ENCODE measurements at regions not wholly inside any gene's neighbourhood (a gene's known extent, or its start where the extent isn't known, plus 50 kb on each side); places are given as distances from the start of the nearest gene placed in this dataset.
"Not testable (repeated sequence)": the region's sequence is repeated elsewhere in the genome, so short reads cannot be mapped to it uniquely, and the experiment has no call there.

DNA sequence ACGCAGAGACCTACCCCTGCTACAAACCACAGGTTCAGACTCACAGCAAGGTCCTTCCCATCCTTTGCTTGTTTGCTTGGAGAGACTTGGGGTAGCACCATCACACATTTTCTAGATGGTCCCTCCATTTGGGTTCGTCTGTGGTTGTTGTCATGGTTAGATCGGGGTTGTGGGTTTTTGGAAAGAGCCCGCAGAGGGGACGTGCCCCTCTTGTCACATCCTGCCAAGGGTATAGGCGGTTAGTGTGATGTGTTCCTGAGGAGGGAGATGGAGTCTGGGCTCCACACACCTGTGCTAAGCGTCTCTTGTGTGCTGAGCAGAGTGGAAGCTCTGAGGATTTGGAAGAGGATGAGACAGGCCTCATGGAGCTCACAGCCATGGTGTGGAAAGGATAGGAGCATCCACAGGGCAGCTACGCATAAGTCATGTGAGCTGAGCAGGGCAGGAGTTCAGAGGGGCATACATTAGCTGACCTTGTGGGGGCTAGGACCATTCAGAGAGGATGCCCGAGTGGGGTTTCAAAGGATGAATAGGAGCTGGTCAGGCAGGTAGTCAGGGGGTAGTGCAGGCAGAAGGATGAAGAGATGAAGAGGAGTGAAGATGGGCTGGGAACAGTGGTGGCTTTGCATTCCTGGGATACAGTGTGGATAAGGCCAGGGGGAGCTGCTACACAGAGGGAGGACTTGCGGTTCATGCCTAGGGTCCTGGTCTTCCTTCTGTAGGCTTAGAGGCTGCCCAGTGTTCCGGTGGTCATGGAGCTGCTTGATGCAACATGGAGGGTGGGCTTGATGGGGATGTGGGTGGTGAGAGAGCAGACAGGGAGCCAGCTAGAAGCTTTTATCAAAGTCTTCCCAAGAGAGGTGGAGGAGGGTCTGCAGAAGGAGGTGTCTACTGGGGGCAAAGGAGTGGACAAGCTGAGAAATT, 62.9 kb downstream of the ACKR3 start:
- no peak for DNase-seq

DNA sequence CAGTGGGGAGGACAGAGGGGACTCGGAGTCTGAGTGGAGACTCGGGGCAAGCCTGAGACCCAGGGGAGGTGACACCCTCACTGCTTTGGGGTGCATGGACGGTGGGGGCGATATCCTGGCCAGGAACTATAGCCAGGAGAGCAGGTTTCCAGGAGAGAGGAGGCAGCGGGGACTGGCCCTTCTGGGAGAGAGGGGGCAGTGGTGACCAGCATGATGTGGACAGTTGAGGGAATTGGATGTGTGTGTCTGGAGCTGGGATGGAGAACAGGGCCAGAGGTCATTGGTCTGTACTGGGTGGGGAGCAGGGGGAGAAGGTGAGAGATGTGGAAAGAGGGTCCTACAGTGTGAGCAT, 63.6 kb downstream of the ACKR3 start:
- no peak for DNase-seq

DNA sequence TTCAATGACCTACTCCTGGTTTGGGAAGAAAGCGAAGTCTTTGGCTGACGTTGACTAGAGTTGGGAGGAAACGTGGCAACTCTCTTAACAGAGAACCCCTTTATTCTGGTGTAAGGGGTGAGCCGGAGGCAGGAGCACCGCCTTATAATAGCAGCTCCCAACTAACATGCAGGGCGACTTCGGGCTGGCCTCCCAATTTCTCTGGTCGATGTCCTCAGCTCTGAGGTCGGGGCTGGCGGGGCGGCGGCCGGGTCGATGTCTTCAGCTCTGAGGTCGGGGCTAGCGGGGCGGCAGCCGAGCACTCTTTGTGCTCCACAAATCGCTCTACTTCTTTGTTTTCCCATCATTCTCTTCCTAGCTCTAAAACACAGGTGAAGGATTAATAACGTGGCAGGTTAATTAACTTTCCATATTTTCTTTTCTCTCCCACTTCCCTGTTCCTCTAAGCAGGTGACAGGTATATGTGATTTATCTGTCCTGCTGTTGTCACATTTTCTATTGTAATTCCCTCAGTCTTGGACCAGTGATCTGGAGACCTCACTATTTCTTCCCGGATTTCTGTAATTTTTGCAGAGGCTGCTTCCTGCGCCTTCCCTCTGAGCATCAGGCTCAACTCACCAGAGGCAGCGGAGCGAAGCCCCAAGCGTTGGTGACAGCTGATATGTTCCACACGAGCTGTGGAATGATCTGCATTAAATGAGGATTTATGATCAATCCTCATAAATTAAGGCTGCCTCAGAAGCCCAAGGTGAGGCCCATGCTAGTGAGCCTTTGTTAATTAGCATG, 64.3 kb downstream of the ACKR3 start:
- DNase-seq = peak; percentile 80

DNA sequence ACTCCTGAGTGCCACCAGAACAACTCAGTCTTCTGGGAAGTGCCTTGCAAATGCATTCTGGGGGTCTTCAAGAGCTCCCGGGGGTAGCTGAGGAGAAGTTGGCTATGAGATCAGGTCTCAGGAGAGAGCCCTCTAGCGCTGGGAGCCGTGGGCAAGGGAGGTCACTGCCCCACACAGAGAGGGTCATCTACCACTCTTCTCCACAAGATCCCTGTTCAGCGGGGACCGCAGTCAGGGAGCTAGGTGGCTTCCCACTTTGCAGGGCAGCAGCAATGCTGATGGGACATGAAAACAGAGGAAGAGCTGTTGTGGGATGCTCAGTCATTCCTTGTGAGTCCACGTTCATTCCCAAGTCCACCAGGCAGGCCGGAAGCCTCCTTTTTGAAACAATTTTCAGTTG, 66.6 kb downstream of the ACKR3 start:
- no peak for DNase-seq

DNA sequence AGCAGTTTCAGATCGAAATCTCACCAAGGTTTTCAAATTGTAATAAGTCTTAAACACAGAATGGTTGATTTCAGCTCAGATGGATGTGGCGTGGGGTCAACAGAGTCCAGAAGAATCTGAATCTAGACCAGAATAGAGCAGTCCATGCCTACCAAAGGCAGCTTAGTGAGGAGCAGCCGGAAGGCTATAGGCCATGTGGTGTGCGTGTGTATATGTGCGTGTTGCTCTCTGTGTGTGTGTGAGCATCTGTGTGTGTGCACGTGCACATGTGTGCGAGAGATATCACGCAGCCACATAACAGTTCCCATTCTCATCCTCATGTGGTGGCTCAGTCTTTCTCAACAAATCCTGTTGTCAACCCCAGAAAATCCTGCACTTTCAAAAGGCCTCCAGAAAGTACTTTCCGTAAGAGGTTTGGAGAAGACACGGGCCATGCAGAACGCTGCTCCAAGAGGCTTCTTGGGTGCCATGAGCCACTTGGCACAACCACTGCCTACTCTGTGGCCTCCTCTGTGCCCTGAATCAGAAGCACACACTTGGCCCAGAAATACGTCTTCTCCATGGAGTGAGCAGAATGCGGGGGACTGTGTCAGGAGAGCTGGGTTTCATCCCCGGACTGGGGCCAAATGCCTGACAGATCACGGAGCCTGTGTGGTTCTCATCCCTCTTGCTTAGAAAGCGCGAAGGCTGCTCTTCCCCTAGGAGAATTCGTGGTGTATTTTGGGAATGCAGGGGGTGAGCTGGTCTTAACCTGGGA, 67.3 kb downstream of the ACKR3 start:
- DNase-seq = no peak

DNA sequence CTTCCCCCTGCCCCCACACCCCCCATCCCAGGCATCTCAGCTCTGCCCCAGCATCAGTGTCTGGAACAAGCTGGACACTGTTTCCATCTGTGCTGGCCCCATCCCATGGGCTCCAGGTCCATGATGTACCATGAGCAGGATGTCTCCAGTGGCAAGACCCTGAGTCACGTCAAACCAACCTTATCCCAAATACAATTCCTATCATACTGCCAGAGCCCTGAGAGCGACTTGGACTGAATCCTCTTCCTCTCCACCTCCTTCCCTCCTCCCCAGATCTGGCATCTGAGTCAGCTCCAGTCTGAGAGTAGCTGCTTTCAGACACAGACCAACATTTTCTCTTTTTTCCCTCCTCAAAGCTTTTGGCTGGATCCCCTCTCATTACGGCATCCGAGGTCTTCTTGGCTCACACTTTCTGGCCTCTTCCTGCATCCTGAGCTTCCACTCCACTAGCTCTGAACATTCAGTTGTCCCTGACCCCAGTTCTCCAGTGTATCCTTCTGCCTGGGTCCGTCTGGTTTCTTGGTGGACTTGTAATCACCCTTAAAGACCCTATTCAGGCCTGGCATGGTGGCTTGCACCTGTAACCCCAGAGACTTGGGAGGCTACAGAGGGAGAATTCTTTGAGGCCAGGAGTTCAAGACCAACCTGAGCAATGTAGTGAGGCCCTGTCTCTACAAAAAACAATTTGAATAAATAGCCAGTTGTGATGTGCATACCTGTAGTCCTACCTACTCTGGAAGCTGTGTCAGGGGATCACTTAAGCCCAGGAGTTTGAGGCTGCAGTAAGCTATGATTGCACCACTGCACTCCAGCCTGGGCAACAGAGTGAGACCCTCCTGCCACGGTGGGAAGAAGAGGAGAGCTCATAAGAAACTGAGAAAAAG, 68.3 kb downstream of the ACKR3 start:
- no peak for DNase-seq

DNA sequence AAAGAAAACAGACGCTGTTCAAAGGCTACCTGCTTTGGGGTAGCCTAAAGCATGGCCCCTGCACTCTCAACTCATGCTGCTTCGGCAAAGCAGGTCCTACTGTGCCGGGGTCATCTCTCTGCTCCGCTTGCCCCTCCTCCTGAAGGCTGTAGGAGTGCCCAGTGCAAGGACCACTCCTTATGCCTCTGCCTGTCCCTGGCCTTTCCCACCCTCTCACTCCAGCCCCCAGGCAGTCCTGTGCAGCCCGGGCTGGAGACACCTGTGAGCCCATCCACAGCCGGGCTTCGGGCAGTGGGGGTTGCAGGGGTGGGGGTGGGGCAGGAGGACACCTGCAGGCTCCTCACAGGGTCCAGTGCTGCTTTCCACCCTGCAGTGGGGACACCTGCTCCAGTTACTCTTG, 69.1 kb downstream of the ACKR3 start:
- DNase-seq = no peak

DNA sequence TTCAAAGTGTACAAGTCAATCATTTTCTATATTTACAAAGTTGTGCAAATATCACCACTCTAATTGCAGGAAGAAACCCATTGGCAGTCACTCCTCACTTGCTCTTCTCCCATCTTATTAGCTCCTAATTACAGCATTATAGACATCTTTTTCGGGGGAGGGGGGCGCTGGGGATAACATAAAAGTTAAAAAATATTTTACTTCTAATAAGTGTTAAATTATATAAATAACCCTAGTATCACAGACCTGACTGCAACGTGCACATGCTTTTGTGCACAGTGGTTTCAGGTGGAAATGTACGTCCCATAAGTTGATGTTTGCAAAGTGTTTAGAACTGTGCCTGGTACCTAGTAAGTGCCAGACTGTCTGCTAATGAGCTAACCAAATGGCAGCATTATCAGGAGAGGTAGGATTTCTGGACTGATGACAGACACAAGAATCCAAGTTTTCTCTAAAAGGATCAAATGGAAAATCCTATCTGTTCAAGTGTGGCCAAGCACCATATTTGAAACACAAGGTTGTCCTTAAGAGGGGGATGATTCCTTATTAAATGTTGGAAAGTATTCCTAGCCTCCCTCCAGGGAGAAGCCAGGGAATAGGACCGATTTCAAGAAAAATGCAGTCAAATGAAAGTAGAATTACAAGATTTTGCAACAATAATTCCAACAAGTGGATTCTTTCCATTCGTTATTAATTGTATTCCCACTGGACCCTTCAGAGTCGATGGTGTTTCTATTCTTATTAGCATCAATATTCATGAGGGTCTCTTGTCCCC, 70.0 kb downstream of the ACKR3 start:
- DNase-seq = no peak

DNA sequence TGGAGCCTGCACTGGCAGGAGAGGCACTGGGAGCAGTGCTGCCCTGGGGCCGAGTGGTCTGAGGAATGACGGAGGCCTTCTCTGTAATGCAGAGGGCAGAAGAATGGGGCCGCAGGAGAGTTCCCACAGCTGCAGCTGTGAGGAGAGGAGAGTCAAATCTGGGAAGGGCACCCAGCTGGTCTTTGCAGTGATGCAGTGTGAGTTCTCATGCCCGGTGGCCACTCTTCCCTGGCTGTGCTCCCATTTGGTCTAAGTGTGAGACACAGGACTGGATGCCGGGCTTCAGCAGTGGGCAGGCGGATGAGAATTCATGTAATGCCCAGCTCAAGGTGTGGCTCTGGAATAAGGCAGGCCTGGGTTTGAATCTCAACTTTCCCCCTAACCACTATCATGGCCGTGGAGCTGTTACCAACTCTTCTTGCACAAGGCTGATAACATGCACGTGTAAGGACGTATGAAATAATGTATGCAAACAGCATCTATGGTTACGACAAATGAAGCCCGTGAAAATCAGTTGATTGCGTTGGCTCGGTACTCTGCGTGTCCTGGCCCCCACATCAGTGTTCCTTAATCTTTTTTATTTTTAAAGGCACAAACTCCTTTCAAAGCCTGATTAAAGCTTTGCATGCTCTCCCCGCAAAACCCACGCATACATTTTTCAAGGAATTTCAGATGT, 71.6 kb downstream of the ACKR3 start:
- no peak for DNase-seq

DNA sequence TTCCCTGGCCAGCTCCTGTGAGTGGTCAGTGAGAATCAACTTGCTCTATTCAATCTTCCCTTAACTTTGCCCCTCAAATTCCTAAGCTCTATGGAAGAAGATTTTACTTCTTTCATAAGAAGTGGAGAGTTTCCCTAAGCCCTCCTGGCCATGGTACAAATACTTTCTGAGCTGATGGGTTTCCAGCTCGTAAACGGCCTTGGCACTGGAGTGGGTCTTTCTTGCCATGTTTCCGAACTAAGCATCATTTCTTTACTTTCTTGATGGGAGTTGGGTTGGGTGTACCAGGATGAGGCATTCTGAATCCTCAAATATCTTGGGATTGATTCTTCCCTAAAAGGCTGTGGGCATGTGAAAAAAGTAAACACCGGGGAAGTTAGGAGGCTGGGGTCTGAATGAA, 72.5 kb downstream of the ACKR3 start:
- DNase-seq = no peak

DNA sequence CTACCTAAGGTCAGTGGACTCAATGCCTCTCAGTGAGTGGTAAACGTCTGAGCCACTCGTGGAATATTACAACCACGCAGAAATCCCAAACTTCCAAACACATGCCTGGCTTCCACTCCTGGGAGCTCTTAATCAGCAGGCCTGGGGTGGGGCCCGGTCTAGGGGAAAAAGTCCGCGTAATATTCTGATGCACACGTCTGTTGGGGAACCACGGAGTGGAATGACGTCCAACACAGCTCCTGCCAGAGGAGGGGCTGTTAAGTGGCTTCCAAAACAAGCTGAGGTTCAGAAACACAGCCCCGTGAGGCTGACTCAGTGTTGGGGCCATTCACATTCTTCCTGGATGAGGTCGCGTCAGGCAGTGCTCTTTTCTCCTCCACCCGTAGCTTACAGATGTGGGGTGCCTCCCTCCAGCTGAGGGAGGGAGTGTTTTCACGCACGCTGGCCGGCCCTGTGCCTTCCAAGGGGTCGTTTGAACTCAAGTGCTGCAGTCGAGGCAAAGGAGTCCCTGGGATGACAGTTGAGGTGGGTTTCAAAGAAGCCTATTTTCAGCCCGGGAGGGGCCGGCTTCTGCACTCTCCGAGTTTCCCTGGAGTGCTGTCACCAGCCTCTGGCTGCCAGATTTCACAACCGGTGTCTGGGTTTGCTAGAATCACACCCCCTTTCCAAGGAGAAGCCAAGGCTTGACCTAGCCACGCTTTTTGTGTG, 73.1 kb downstream of the ACKR3 start:
- no peak for DNase-seq

DNA sequence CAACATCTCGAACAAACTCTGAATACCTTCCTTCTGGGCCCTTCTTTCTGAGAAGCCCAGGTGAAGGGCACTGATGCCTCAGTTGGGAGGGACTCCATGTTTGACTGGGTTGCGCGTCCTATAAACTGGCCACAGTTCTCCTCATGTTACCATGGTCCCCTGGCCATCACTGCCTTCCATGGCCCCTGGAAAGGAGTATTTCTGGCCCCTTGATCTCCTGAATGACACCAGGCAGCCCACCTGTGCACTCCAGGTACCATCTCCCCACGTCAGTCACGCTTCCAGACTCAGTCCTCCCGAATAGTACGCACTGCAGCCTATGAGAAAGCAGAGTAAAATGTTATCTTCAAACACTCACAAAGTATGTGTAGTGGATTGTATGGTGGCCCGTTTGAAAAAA, 73.9 kb downstream of the ACKR3 start:
- no peak for DNase-seq

DNA sequence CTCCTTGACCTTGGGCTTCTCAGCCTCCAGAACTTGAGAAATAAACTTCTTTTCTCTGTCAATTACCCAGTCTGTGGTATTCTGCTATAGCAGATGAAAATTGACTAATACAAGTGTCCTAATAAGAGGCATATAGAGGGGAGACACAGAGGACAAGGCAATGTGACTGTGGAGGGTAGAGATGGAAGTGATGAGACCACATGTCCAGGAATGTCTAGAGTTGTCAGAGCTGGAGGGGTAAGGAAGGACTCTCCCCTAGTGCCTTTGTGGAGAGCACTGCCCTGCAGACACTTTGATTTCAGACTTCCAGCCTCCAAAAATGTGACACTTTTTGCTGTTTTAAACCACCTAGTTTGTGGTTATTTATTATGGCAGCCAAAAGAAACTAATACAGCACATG, 74.4 kb downstream of the ACKR3 start:
- DNase-seq = no peak

DNA sequence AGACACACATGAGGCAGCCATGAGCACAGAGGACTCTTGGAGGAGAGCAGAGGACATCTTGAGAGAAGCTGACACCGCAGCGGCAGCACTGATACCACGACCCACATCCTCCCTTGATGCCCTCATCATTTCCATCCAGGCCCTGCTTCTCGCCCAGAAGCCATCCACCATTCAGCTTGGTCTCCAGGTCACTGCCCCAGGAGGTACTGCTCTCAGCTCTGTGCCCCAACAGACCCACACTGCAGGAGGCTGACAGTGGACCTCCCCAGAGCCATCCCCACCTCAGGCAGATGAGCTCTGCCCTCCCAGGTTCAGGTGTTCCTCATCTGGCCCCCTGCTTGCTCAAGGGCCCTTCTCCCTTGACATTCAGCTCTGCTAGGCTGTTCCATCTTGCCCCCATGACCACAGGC, 74.9 kb downstream of the ACKR3 start:
- no peak for DNase-seq

DNA sequence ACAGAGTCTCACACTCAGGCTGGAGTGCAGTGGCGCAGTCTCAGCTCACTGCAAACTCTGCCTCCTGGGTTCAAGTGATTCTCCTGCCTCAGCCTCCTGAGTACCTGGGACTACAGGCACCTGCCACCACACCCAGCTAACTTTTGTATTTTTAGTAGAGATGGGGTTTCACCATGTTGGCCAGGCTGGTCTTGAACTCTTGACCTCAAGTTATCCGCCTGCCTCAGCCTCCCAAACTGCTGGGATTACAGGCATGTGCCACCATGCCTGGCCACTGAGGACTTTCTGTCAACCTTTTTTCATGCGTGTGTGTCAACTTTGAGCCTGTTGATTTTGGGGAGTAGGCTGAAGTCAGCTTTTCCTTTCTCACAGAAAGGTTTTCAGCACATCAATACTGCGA, 75.5 kb downstream of the ACKR3 start:
- DNase-seq = not testable (repeated sequence)

DNA sequence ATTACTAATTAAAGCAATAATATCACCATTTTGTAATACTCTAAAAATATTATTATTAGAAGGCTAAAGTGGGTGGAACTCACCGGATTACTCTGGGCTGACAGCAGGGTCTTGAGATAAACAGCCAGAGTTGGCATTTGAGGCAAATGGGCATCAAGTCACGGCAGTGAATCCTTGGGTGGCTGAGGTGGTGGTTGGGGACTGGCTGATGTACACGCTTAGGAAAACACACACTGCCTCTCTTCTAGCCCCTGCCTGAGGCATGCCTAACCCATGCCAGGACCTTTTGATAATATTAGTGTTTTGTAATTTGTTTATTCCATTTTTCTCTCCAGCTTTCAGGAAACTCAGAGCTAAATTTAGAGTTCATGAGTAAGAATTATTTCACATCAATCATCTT, 76.8 kb downstream of the ACKR3 start:
- no peak for DNase-seq

DNA sequence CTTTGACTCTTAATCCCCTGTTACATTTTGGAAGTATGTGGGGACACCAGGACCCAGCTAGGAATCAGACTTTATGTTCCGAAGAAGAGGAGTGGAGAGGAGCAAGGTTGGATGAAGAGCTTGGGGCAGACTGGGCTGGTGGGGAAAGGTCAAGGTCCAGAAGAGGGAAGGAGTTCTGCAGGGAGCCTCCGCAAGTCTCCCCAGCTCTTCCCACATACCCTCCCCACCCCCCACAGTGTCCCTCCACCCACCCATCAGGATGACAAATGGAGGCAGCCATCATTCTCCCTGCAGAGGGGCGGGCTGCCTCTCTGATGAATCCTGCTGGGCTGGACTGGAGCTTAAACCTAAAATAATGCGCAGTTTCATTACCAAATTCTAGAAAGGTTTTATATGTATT, 77.2 kb downstream of the ACKR3 start:
- no peak for DNase-seq

DNA sequence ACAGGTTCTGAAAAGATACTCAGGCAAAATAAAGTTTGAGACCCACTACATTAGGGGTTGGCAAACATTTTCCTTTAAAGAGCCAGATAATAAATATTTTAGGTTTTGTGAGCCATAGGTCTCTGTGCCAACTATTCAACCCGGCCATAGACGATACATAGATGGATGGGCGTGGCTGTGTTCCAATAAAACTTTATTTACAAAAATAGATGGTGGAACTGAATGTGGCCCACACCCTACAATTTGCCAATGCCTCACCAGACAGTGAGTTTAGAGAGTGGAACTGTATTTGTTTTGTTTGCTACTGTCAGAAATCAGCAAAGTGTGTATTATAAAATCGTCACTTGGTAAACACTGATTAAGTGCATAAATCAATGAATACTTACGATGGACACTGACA, 78.0 kb downstream of the ACKR3 start:
- no peak for DNase-seq

DNA sequence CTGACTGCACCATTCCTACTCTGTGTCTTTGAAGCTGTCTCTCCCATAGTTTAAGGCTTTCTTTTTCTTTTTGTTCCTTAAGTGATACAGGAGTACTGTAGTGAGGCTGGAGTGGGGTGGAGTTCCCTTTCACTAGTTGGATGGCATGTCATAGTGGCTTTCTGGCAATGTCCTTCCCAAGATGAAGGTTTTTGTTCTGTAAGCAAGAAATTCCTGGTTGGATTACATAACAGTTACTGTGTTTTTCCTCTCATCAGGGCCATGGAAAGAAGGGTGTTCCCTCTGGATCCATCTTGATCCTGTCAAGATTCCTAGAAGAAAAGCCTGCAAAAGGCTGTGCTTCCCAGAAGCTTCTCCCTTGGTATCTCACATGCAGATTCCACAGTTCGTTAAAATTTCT, 84.2 kb downstream of the ACKR3 start:
- no peak for DNase-seq

DNA sequence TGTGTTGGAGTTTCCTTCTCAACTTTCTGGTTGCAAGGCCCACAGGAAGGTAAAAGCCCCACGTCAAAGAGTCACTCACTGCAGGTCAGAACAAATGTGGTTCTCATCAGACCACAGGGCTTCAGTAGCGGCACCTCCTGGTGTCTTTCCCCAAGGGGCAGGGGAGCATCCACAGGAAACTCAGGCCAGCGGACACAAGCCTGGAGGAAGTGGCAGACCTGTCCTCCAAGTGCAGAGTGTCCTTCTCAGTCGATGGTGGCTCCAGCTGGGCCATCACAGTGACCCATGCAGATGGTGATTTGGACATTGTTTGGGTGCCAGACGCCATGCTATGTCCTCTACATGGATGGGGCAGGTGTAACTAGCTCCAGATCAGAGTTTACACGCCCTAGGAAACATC, 84.9 kb downstream of the ACKR3 start:
- DNase-seq = no peak

Data from renal pelvis (tissue), 1 donor.